SK-N-MC (cell line): ENCODE measurements at regions not wholly inside any gene's neighbourhood (a gene's known extent, or its start where the extent isn't known, plus 50 kb on each side); places are given as distances from the start of the nearest gene placed in this dataset.

Source experiments
- EZH2 ChIP-seq: fragments of 200-600 bp; sonication (generic); IDR thresholded peaks from one replicate; pipeline ENCODE4 v1.6.1; 2017; ENCODE audit warnings: antibody characterized with exemption
- FOXP2 ChIP-seq: optimal IDR thresholded peaks from 2 replicates; pipeline ENCODE3; 2011; ENCODE audit warnings: mild to moderate bottlenecking, moderate library complexity; ENCODE audit not compliant: insufficient read depth; ENCODE audit errors: extremely low read length, control extremely low read depth
- POLR2AphosphoS5 ChIP-seq: IDR thresholded peaks from 2 replicates; pipeline ENCODE4 v1.6.1; 2012; ENCODE audit warnings: mild to moderate bottlenecking, low read depth, low read length, borderline replicate concordance

- TF ChIP-seq POLR2AphosphoS5: no peak
- no peak for TF ChIP-seq EZH2
- TF ChIP-seq FOXP2: no peak
Measured at GRCh38 chr11:91305402-91305801, 919.2 kb upstream of the FAT3 start.
